ENCODE measurements at regions not wholly inside any gene's neighbourhood (a gene's known extent, or its start where the extent isn't known, plus 50 kb on each side); places are given as distances from the start of the nearest gene placed in this dataset.

GRCh38 chr7:131722371-131722770 lies 165.9 kb upstream of the PODXL start:
- no peak for TF ChIP-seq CTCF (IDR thresholded peaks at IDR 0.05; ENCODE audit: low read depth, low read length, poor library complexity, severe bottlenecking)
- H3K36me3 ChIP-seq (ENCODE audit: control insufficient read depth, low read length), result no peaks in the 10 kb centered on the region
- no peaks in the 10 kb centered on the region for H3K79me2 ChIP-seq (ENCODE audit: control insufficient read depth, low read length)
- H3K9me3 ChIP-seq (ENCODE audit: control insufficient read depth, insufficient read depth, low read length), result no peaks in the 10 kb centered on the region
- no peaks in the 10 kb centered on the region for H3F3A ChIP-seq (ENCODE audit: control insufficient read depth, insufficient read depth)
- H3K27me3 ChIP-seq (ENCODE audit: control insufficient read depth, low read length), result no peaks in the 10 kb centered on the region
- no peaks in the 10 kb centered on the region for H3K4me1 ChIP-seq (ENCODE audit: control insufficient read depth, low read length)
- H4K20me1 ChIP-seq (ENCODE audit: control insufficient read depth, insufficient read depth, low read depth, low read length), result no peaks in the 10 kb centered on the region
- H3K4me3 ChIP-seq (ENCODE audit: low read length), result no peak overlapping the region
- no peaks in the 10 kb centered on the region for H3K9me2 ChIP-seq (replicated peaks; ENCODE audit: control insufficient read depth, low read length)
- H3K27ac ChIP-seq (ENCODE audit: low read depth, low read length), result no peak overlapping the region
- H3K4me2 ChIP-seq (ENCODE audit: low read length), result no peak overlapping the region

GRCh38 chr7:131721660-131722059 lies 165.2 kb upstream of the PODXL start:
- Histone ChIP-seq H3K79me2 (ENCODE audit: control insufficient read depth, low read length) (no peaks in the 10 kb centered on the region), H3F3A (ENCODE audit: control insufficient read depth, insufficient read depth) (no peaks in the 10 kb centered on the region), H3K4me1 (ENCODE audit: control insufficient read depth, low read length) (no peaks in the 10 kb centered on the region), H3K9me2 (replicated peaks; ENCODE audit: control insufficient read depth, low read length) (no peaks in the 10 kb centered on the region), H3K27me3 (ENCODE audit: control insufficient read depth, low read length) (no peaks in the 10 kb centered on the region), H4K20me1 (ENCODE audit: control insufficient read depth, insufficient read depth, low read depth, low read length) (no peaks in the 10 kb centered on the region), H3K4me2 (ENCODE audit: low read length) (no peak overlapping the region), H3K4me3 (ENCODE audit: low read length) (no peak overlapping the region), H3K27ac (ENCODE audit: low read depth, low read length) (no peak overlapping the region), H3K36me3 (ENCODE audit: control insufficient read depth, low read length) (no peaks in the 10 kb centered on the region), H3K9me3 (ENCODE audit: control insufficient read depth, insufficient read depth, low read length) (no peaks in the 10 kb centered on the region)
- no peak for TF ChIP-seq CTCF (IDR thresholded peaks at IDR 0.05; ENCODE audit: low read depth, low read length, poor library complexity, severe bottlenecking)
- no peak for TF ChIP-seq EZH2phosphoT487 (IDR thresholded peaks at IDR 0.05; ENCODE audit: borderline replicate concordance, low read length)

- H3K27me3 ChIP-seq (ENCODE audit: control insufficient read depth, low read length), result no peaks in the 10 kb centered on the region
- H3K36me3 ChIP-seq (ENCODE audit: control insufficient read depth, low read length), result no peaks in the 10 kb centered on the region
- TF ChIP-seq EZH2phosphoT487 (IDR thresholded peaks at IDR 0.05; ENCODE audit: borderline replicate concordance, low read length) (no peak), CTCF (IDR thresholded peaks at IDR 0.05; ENCODE audit: low read depth, low read length, poor library complexity, severe bottlenecking) (no peak)
- no peaks in the 10 kb centered on the region for H3K9me2 ChIP-seq (replicated peaks; ENCODE audit: control insufficient read depth, low read length)
- H3K4me3 ChIP-seq (ENCODE audit: low read length), result no peak overlapping the region
- H3K79me2 ChIP-seq (ENCODE audit: control insufficient read depth, low read length), result no peaks in the 10 kb centered on the region
- no peaks in the 10 kb centered on the region for H4K20me1 ChIP-seq (ENCODE audit: control insufficient read depth, insufficient read depth, low read depth, low read length)
- no peaks in the 10 kb centered on the region for H3F3A ChIP-seq (ENCODE audit: control insufficient read depth, insufficient read depth)
- no peak overlapping the region for H3K4me2 ChIP-seq (ENCODE audit: low read length)
- no peak overlapping the region for H3K27ac ChIP-seq (ENCODE audit: low read depth, low read length)
- no peaks in the 10 kb centered on the region for H3K4me1 ChIP-seq (ENCODE audit: control insufficient read depth, low read length)
- H3K9me3 ChIP-seq (ENCODE audit: control insufficient read depth, insufficient read depth, low read length), result no peaks in the 10 kb centered on the region
Measured at GRCh38 chr7:131720703-131721102, 164.3 kb upstream of the PODXL start.

- Histone ChIP-seq H4K20me1 (ENCODE audit: control insufficient read depth, insufficient read depth, low read depth, low read length) (no peaks in the 10 kb centered on the region), H3K27me3 (ENCODE audit: control insufficient read depth, low read length) (no peaks in the 10 kb centered on the region), H3K36me3 (ENCODE audit: control insufficient read depth, low read length) (no peaks in the 10 kb centered on the region), H3K27ac (ENCODE audit: low read depth, low read length) (no peak overlapping the region), H3K4me2 (ENCODE audit: low read length) (no peak overlapping the region), H3K79me2 (ENCODE audit: control insufficient read depth, low read length) (no peaks in the 10 kb centered on the region), H3K4me3 (ENCODE audit: low read length) (no peak overlapping the region), H3F3A (ENCODE audit: control insufficient read depth, insufficient read depth) (no peaks in the 10 kb centered on the region), H3K9me3 (ENCODE audit: control insufficient read depth, insufficient read depth, low read length) (no peaks in the 10 kb centered on the region), H3K4me1 (ENCODE audit: control insufficient read depth, low read length) (no peaks in the 10 kb centered on the region), H3K9me2 (replicated peaks; ENCODE audit: control insufficient read depth, low read length) (no peaks in the 10 kb centered on the region)
- TF ChIP-seq CTCF (IDR thresholded peaks at IDR 0.05; ENCODE audit: low read depth, low read length, poor library complexity, severe bottlenecking) (no peak), EZH2phosphoT487 (IDR thresholded peaks at IDR 0.05; ENCODE audit: borderline replicate concordance, low read length) (no peak)
Measured at GRCh38 chr7:131717181-131717580, 160.8 kb upstream of the PODXL start.
